Inflammatory macrophage treated with lipopolysaccharide for 4 hours (primary cell): ENCODE measurements at regions not wholly inside any gene's neighbourhood (a gene's known extent, or its start where the extent isn't known, plus 50 kb on each side); places are given as distances from the start of the nearest gene placed in this dataset.
"Not testable (repeated sequence)": the region's sequence is repeated elsewhere in the genome, so short reads cannot be mapped to it uniquely, and the experiment has no call there.

Experiments used
- DNase-seq: peaks from one replicate; pipeline ENCODE4 v3.0.0-alpha.2; 2020

- no peak for DNase-seq
Observed at GRCh38 chr2:66242099-66242789, 192.7 kb upstream of the MEIS1 start.

- DNase-seq: no peak
Observed at GRCh38 chr2:66240286-66240685, 194.6 kb upstream of the MEIS1 start.

- no peak for DNase-seq
Observed at GRCh38 chr2:66239655-66240054, 195.3 kb upstream of the MEIS1 start.

- no peak for DNase-seq
Observed at GRCh38 chr2:66237803-66238379, 197.0 kb upstream of the MEIS1 start.

GRCh38 chr2:66236816-66237802 lies 197.8 kb upstream of the MEIS1 start:
- no peak for DNase-seq

- DNase-seq: no peak
Observed at GRCh38 chr2:66236067-66236685, 198.7 kb upstream of the MEIS1 start.

- no peak for DNase-seq
Observed at GRCh38 chr2:66235428-66235827, 199.5 kb upstream of the MEIS1 start.

GRCh38 chr2:66233981-66234380 lies 200.9 kb upstream of the MEIS1 start:
- DNase-seq: no peak

GRCh38 chr2:66228128-66228547 lies 206.8 kb upstream of the MEIS1 start:
- no peak for DNase-seq

GRCh38 chr2:66217039-66217585 lies 217.8 kb upstream of the MEIS1 start:
- no peak for DNase-seq

- no peak for DNase-seq
Observed at GRCh38 chr2:66212749-66213148, 222.2 kb upstream of the MEIS1 start.

GRCh38 chr2:66202586-66202985 lies 232.3 kb upstream of the MEIS1 start:
- no peak for DNase-seq

GRCh38 chr2:66201242-66201641 lies 233.7 kb upstream of the MEIS1 start:
- DNase-seq: no peak

GRCh38 chr2:66198873-66199272 lies 236.1 kb upstream of the MEIS1 start:
- no peak for DNase-seq

- DNase-seq: no peak
Observed at GRCh38 chr2:66192888-66193287, 242.0 kb upstream of the MEIS1 start.

GRCh38 chr2:66191311-66191710 lies 243.6 kb upstream of the MEIS1 start:
- DNase-seq: no peak

GRCh38 chr2:66189553-66189952 lies 245.4 kb upstream of the MEIS1 start:
- peak; percentile 40 for DNase-seq

- no peak for DNase-seq
Observed at GRCh38 chr2:66186537-66186936, 248.4 kb upstream of the MEIS1 start.

- no peak for DNase-seq
Observed at GRCh38 chr2:66185497-66186054, 249.3 kb upstream of the MEIS1 start.

- not testable (repeated sequence) for DNase-seq
Observed at GRCh38 chr2:66177128-66177796, 257.7 kb upstream of the MEIS1 start.

- DNase-seq: no peak
Observed at GRCh38 chr2:66174491-66174890, 260.4 kb upstream of the MEIS1 start.

GRCh38 chr2:66173645-66174044 lies 261.3 kb upstream of the MEIS1 start:
- no peak for DNase-seq
